ENCODE measurements at regions not wholly inside any gene's neighbourhood (a gene's known extent, or its start where the extent isn't known, plus 50 kb on each side); places are given as distances from the start of the nearest gene placed in this dataset.

DNA sequence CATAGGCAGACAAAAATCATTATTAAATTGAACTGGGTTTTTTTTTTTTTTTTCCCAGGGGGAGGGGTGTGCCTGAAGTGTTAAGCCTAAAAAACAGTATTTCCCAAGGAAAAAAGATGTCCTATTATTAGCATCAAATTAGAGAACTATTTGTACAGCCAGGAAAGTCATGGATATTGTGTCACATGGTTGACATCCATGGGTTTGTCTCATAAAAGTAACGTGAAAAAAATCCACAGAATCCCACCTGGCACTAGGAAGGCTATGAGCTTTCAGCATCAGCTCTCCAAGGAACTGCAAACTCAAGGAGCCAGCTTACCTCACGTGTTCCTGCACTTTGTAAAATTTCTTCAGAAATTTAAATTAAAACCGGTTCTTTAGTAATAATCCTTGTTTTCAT lies 69.1 kb upstream of the EGLN3 start:
- TF ChIP-seq CTCF (IDR thresholded peaks at IDR 0.05; ENCODE audit: low read depth, low read length, missing control alignments): no peak
- H3K4me3 ChIP-seq (ENCODE audit: low read depth, low read length): no peak overlapping the region
- no peak for DNase-seq (ENCODE audit: low read depth)
- in situ Hi-C loops (cut with HindIII; ENCODE audit: low sequenced_read_pairs): no loop called here

GRCh38 chr14:34018564-34019244 lies 67.8 kb upstream of the EGLN3 start:
- in situ Hi-C loops (cut with HindIII; ENCODE audit: low sequenced_read_pairs): no loop called here
- DNase-seq (ENCODE audit: low read depth): no peak
- TF ChIP-seq CTCF (IDR thresholded peaks at IDR 0.05; ENCODE audit: low read depth, low read length, missing control alignments): no peak
- no peak overlapping the region for H3K4me3 ChIP-seq (ENCODE audit: low read depth, low read length)

DNA sequence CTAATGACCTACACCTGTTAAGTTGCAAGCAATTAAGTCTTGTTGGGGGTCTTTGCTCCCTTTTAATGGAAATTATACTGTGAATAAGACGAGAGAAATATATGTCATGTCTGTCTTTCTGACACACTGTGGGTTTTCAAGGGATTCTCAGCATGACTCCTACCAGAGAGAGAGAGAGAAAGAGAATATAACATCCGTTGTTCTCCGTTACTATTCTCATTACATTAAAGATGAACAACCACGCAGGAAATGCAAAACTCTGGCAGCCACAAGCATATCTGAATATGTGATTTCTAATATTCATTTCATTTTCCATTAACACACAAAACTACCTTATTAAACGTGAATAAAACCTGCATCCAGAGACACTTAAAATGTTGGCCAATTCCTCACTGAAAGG lies 67.3 kb upstream of the EGLN3 start:
- no peak overlapping the region for H3K4me3 ChIP-seq (ENCODE audit: low read depth, low read length)
- in situ Hi-C loops (cut with HindIII; ENCODE audit: low sequenced_read_pairs): no loop called here
- TF ChIP-seq CTCF (IDR thresholded peaks at IDR 0.05; ENCODE audit: low read depth, low read length, missing control alignments): no peak
- DNase-seq (ENCODE audit: low read depth): no peak

- no peak for DNase-seq (ENCODE audit: low read depth)
- in situ Hi-C loops (cut with HindIII; ENCODE audit: low sequenced_read_pairs): no loop called here
- H3K4me3 ChIP-seq (ENCODE audit: low read depth, low read length): no peak overlapping the region
- no peak for TF ChIP-seq CTCF (IDR thresholded peaks at IDR 0.05; ENCODE audit: low read depth, low read length, missing control alignments)
Measured at GRCh38 chr14:34015383-34015782, 64.5 kb upstream of the EGLN3 start.

- no peak for TF ChIP-seq CTCF (IDR thresholded peaks at IDR 0.05; ENCODE audit: low read depth, low read length, missing control alignments)
- no peak for DNase-seq (ENCODE audit: low read depth)
- H3K4me3 ChIP-seq (ENCODE audit: low read depth, low read length): no peak overlapping the region
- in situ Hi-C loops (cut with HindIII; ENCODE audit: low sequenced_read_pairs): no loop called here
Measured at GRCh38 chr14:34014936-34015335, 64.1 kb upstream of the EGLN3 start.

- no peak for TF ChIP-seq CTCF (IDR thresholded peaks at IDR 0.05; ENCODE audit: low read depth, low read length, missing control alignments)
- H3K4me3 ChIP-seq (ENCODE audit: low read depth, low read length): no peak overlapping the region
- DNase-seq (ENCODE audit: low read depth): no peak
- in situ Hi-C loops (cut with HindIII; ENCODE audit: low sequenced_read_pairs): no loop called here
Measured at GRCh38 chr14:34013721-34014060, 62.8 kb upstream of the EGLN3 start.
